ENCODE measurements at regions not wholly inside any gene's neighbourhood (a gene's known extent, or its start where the extent isn't known, plus 50 kb on each side); places are given as distances from the start of the nearest gene placed in this dataset.

DNA sequence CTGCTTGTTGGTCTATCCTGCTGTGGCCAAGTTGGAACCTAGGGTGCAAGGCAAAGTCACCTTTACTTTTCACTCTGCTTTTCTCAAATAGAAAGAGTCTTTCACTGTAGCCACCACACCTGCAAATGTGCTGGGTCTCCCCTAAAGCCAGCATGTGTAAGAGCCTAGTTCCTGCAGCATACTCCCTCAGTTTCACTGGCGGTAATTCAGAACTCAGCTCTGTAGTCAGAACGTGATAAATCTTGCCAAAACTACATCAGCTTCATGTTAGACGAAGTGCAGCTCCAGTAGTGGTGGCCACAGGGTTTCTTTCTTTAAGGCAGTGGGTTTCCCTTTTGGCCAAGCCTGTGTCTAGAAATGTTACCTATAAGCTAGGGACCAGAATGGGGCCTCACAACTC, 72.0 kb upstream of the HMGCLL1 start:
- Histone ChIP-seq H3K27me3 (ENCODE audit: insufficient read depth, low read depth) (no peaks in the 10 kb centered on the region), H3K27ac (no peak overlapping the region), H3K4me1 (ENCODE audit: low read depth, poor library complexity, severe bottlenecking) (no peaks in the 10 kb centered on the region), H3K79me2 (ENCODE audit: insufficient read depth, low read depth) (no peaks in the 10 kb centered on the region), H3K4me2 (no peak overlapping the region), H2AFZ (ENCODE audit: low read depth) (no peak overlapping the region), H4K20me1 (ENCODE audit: insufficient read depth) (no peaks in the 10 kb centered on the region), H3K36me3 (ENCODE audit: insufficient read depth) (no peaks in the 10 kb centered on the region), H3K4me3 (IDR thresholded peaks at IDR 0.05; ENCODE audit: insufficient read depth, low read depth, low read length) (no peak overlapping the region), H3K9ac (no peak overlapping the region)
- TF ChIP-seq, protein P1, sequence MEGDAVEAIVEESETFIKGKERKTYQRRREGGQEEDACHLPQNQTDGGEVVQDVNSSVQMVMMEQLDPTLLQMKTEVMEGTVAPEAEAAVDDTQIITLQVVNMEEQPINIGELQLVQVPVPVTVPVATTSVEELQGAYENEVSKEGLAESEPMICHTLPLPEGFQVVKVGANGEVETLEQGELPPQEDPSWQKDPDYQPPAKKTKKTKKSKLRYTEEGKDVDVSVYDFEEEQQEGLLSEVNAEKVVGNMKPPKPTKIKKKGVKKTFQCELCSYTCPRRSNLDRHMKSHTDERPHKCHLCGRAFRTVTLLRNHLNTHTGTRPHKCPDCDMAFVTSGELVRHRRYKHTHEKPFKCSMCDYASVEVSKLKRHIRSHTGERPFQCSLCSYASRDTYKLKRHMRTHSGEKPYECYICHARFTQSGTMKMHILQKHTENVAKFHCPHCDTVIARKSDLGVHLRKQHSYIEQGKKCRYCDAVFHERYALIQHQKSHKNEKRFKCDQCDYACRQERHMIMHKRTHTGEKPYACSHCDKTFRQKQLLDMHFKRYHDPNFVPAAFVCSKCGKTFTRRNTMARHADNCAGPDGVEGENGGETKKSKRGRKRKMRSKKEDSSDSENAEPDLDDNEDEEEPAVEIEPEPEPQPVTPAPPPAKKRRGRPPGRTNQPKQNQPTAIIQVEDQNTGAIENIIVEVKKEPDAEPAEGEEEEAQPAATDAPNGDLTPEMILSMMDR (conservative IDR thresholded peaks at IDR 0.05; ENCODE audit: low read depth, low read length): no peak

DNA sequence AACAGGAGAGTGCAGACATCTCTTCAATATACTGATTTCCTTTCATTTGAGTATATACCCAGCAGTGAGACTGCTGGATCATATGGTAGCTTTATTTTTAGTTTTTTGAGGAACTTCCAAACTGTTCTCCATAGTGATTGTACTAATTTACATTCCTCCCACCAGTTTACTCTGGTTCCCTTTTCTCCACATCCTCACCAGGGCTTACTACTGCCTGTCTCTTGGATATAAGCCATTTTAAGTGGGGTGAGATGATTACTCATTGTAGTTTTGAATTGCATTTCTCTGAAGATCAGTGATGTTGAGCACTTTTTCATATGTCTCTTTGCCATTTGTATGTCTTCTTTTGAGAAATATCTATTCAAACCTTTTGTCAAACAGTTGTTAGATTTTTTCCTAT, 64.9 kb upstream of the HMGCLL1 start:
- Histone ChIP-seq H3K27ac (no peak overlapping the region), H3K4me1 (ENCODE audit: low read depth, poor library complexity, severe bottlenecking) (peaks cover 12% of the 10 kb centered on the region), H3K9ac (no peak overlapping the region), H3K4me2 (no peak overlapping the region), H3K4me3 (IDR thresholded peaks at IDR 0.05; ENCODE audit: insufficient read depth, low read depth, low read length) (no peak overlapping the region), H3K36me3 (ENCODE audit: insufficient read depth) (no peaks in the 10 kb centered on the region), H4K20me1 (ENCODE audit: insufficient read depth) (no peaks in the 10 kb centered on the region), H3K27me3 (ENCODE audit: insufficient read depth, low read depth) (no peaks in the 10 kb centered on the region), H3K79me2 (ENCODE audit: insufficient read depth, low read depth) (no peaks in the 10 kb centered on the region), H2AFZ (ENCODE audit: low read depth) (no peak overlapping the region)
- TF ChIP-seq, protein P1 (conservative IDR thresholded peaks at IDR 0.05; ENCODE audit: low read depth, low read length): no peak

GRCh38 chr6:55642366-55642765, 63.4 kb upstream of the HMGCLL1 start:
- Histone ChIP-seq H2AFZ (ENCODE audit: low read depth) (no peak overlapping the region), H3K9ac (no peak overlapping the region), H3K4me1 (ENCODE audit: low read depth, poor library complexity, severe bottlenecking) (peaks cover 12% of the 10 kb centered on the region), H3K4me3 (IDR thresholded peaks at IDR 0.05; ENCODE audit: insufficient read depth, low read depth, low read length) (no peak overlapping the region), H3K27ac (no peak overlapping the region), H3K4me2 (no peak overlapping the region), H4K20me1 (ENCODE audit: insufficient read depth) (no peaks in the 10 kb centered on the region), H3K36me3 (ENCODE audit: insufficient read depth) (no peaks in the 10 kb centered on the region), H3K27me3 (ENCODE audit: insufficient read depth, low read depth) (no peaks in the 10 kb centered on the region), H3K79me2 (ENCODE audit: insufficient read depth, low read depth) (no peaks in the 10 kb centered on the region)
- TF ChIP-seq, protein P1 (conservative IDR thresholded peaks at IDR 0.05; ENCODE audit: low read depth, low read length): no peak

DNA sequence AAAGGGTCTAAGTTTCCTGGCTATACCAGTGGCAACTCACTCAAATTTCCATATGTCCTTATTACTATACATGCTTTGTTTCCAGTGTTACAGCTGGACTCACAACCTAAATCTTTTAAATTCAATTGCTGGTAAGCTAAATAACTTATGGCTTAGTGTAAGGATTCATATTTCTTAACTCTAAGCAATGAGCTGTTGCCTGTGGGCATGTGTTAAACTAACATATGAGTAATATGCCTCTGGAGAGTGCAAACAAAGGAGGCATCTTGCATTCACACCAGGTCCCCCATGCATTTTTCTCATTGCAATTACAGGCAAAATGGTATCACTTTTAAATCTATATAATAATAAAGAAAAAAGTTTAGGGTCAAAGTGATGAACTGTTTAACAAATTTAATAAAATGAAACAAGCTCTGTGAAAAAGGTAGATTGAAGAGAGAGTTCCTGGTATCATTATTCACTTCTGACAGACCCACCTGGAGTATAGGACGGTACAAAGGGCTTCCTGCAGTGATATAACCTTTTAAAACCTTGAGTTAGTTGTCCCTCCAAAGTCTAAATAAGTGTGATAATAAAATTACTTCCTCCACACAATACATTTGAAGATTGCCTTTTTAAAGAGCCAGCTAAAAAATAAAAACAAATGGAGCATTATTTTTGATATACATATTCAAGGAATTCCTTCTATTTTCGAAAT, 57.6 kb upstream of the HMGCLL1 start:
- Histone ChIP-seq H4K20me1 (ENCODE audit: insufficient read depth) (no peaks in the 10 kb centered on the region), H3K36me3 (ENCODE audit: insufficient read depth) (no peaks in the 10 kb centered on the region), H3K9ac (no peak overlapping the region), H3K4me1 (ENCODE audit: low read depth, poor library complexity, severe bottlenecking) (no peaks in the 10 kb centered on the region), H3K4me2 (no peak overlapping the region), H2AFZ (ENCODE audit: low read depth) (no peak overlapping the region), H3K27me3 (ENCODE audit: insufficient read depth, low read depth) (no peaks in the 10 kb centered on the region), H3K4me3 (IDR thresholded peaks at IDR 0.05; ENCODE audit: insufficient read depth, low read depth, low read length) (no peak overlapping the region), H3K27ac (no peak overlapping the region), H3K79me2 (ENCODE audit: insufficient read depth, low read depth) (no peaks in the 10 kb centered on the region)
- TF ChIP-seq, protein P1 (conservative IDR thresholded peaks at IDR 0.05; ENCODE audit: low read depth, low read length): no peak
